Coronary artery (tissue), 2 donors: ENCODE measurements at regions not wholly inside any gene's neighbourhood (a gene's known extent, or its start where the extent isn't known, plus 50 kb on each side); places are given as distances from the start of the nearest gene placed in this dataset.

ENCODE experiments used
- DNase-seq: peaks from one replicate; pipeline ENCODE4 v3.0.0-alpha.2; 2017; ENCODE audit warnings: low spot score
- H3K27ac ChIP-seq, 2 donors: fragments of 200-600 bp; sonication (generic); one replicate each; pipeline ENCODE4 v1.5.1; 2016 to 2019
- H3K4me3 ChIP-seq: fragments of 200-600 bp; sonication (generic); 2 replicates; pipeline ENCODE4 v1.5.1; 2016; ENCODE audit warnings: mild to moderate bottlenecking, moderate library complexity
- TF ChIP-seq, protein P1 (sequence below): fragments of 200-600 bp; sonication (generic); IDR thresholded peaks from one replicate; pipeline ENCODE4 v1.5.1; 2019; ENCODE audit warnings: antibody characterized with exemption

DNA sequence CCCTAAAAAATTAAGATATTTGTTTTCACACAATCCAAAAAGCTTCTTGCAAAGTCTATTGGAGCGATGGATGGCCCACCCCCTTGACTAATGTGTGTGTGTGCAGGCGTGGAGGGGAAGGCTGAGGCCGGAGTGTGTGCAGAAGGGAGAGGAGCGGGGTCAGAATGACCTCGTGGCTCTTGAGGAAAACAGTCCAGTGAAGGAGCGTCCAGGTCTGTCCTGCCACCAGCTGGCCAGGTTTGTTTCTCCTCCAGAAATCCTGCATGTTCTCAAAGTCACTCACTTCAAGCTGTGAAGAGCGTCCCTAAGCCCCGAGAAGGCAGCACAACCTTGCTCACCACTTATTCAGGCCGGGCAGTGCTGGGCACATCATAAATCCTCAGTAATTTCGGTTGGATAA lies 69.5 kb upstream of the SSX2IP start:
- Histone ChIP-seq H3K4me3 (no peak overlapping the region), H3K27ac (no peak overlapping the region)
- TF ChIP-seq, protein P1, sequence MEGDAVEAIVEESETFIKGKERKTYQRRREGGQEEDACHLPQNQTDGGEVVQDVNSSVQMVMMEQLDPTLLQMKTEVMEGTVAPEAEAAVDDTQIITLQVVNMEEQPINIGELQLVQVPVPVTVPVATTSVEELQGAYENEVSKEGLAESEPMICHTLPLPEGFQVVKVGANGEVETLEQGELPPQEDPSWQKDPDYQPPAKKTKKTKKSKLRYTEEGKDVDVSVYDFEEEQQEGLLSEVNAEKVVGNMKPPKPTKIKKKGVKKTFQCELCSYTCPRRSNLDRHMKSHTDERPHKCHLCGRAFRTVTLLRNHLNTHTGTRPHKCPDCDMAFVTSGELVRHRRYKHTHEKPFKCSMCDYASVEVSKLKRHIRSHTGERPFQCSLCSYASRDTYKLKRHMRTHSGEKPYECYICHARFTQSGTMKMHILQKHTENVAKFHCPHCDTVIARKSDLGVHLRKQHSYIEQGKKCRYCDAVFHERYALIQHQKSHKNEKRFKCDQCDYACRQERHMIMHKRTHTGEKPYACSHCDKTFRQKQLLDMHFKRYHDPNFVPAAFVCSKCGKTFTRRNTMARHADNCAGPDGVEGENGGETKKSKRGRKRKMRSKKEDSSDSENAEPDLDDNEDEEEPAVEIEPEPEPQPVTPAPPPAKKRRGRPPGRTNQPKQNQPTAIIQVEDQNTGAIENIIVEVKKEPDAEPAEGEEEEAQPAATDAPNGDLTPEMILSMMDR = no peak
- no peak for DNase-seq

DNA sequence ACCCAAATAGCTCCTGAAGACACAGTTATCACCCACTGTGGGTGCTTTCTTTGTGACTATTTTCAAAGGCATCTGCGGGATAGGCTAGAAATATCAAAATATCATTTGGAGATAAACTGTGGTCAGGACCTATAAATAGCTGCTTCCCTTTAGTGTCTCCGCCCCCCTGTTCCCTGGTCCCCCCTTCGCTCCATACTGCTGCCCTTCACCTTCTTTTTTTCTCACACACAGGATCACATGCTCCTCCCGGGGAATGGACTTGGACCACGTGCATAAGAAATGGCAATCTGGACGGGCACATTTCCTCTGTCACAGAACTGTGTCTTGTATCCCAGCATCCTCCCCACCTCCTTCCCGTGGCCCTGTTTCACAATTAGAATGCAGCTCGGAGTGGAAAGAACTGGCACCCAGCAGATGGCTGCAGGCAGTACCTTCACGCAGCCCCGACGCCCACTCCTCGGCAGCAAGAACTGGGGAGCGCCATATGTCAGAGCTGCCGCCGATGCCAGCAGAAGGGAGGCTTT lies 68.8 kb upstream of the SSX2IP start:
- no peak for DNase-seq
- TF ChIP-seq, protein P1 = no peak
- Histone ChIP-seq H3K4me3 (peak overlapping the region; percentile 48), H3K27ac (no peak overlapping the region)

DNA sequence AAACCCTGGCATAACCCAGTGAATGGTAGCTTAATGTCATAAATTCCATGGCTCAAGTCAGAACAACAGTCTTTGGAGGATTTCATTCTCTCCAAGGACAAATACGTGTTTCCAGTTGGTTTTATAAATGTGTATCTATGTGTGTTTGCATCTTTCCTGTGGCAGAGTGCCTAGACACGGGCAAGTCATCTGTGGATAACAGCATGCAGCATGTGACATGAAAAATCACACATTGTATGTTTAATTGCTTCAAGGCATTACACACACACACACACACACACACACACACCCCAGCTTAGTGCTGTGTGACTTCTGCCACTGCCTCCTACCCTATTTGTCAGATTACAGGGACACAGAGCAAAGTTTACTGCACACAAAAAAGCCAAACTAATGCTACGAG lies 68.2 kb upstream of the SSX2IP start:
- TF ChIP-seq, protein P1 = no peak
- peak overlapping the region; percentile 48 for H3K4me3 ChIP-seq
- DNase-seq = no peak
- H3K27ac ChIP-seq = no peak overlapping the region

DNA sequence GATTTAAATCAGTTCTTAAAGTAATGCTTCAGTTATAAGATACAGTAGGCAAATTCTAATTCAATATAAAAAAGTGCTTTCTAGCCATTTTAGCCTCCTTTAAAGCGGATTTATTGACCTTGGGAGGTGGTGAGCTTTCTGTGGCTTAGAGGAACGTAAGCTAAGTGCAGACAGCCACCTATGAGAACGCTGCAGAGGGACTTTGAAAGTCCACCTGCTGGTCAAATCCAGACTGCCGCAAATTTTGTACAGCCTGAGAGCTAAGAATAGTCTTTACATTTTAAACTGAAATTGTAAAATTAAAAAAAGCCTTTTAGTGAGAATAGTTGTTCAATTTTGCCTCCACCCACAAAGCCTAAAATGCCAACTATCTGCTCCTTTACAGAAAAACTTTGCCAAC lies 67.0 kb upstream of the SSX2IP start:
- no peak for DNase-seq
- H3K27ac ChIP-seq = no peak overlapping the region
- no peak overlapping the region for H3K4me3 ChIP-seq
- TF ChIP-seq, protein P1 = no peak

DNA sequence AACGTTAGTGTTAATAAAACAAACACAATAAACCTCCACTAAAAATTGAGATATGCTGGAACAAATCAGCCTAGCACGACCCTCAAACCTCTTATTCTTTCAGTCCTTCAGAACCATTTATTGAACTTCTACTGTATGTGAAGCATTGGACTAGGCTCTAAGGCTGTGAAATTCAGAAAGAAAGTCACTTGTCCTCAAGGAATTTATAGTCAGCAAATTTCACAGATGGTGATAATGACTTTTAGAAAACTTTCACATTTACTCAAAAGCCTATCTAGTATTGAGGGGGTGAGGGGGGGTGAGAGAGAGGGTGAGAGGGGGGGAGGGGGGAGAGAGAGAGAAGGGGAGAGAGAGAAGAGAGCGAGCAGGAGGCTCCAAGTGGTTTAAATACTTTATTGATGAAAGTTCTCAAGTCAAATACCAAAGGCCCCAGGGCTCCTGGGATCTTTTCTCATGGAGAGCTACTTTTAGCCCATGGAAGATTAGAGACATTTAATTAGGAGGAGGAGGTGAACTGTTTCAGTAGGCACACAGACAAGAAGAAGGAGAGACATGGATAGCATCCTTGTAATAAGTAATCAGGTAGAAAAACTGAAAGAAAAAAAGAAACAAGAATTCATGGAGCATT lies 66.3 kb upstream of the SSX2IP start:
- no peak overlapping the region for H3K27ac ChIP-seq
- TF ChIP-seq, protein P1 = no peak
- no peak overlapping the region for H3K4me3 ChIP-seq
- DNase-seq = no peak

DNA sequence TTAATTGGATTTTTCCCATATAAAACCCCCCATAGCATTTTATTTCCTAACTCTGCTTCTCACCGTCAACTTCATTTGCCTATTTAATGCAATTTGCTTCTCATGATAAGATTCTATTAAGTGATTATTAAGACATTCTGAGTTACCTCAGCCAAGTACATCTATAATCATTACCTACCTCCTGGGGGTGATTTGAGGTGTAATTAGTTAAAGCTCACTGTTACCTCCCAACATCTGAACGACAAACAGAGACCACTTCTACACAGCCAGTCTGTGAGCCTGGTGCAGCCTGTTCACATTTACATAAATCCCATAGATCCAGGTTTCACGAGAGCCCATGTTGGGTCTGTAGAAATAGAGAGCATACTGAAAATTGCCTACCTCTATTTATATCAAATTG lies 65.7 kb upstream of the SSX2IP start:
- no peak for DNase-seq

DNA sequence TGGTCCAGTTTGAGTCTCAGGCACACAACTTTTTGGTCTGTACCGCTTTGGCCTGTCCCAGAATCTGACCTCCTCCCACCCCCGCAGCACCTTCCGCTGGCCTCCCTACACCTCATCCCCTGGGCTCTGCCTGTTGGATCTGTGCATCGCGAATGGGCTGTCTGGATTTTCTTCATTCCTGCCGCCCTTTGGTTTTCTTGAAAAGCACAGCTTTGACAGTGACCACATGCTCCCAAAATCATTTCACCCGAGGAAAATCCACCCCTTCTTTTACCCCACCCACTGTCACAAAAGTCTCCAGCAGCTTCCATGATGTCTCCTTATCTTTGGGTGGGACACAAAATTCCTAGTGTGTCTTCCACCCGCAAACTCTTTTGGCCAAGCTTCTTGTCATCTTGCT lies 65.0 kb upstream of the SSX2IP start:
- DNase-seq = no peak
- Histone ChIP-seq H3K4me3 (no peak overlapping the region), H3K27ac (no peak overlapping the region)
- TF ChIP-seq, protein P1 = no peak

More for the DNA sequence above, 65.7 kb upstream of the SSX2IP start:
- TF ChIP-seq, protein P1 = no peak
- H3K4me3 ChIP-seq = no peak overlapping the region
- H3K27ac ChIP-seq = no peak overlapping the region
